ENCODE measurements at regions not wholly inside any gene's neighbourhood (a gene's known extent, or its start where the extent isn't known, plus 50 kb on each side); places are given as distances from the start of the nearest gene placed in this dataset.

GRCh38 chr15:79592126-79592525 is 160.0 kb downstream of the MINAR1 start:
- TF ChIP-seq, protein P1, sequence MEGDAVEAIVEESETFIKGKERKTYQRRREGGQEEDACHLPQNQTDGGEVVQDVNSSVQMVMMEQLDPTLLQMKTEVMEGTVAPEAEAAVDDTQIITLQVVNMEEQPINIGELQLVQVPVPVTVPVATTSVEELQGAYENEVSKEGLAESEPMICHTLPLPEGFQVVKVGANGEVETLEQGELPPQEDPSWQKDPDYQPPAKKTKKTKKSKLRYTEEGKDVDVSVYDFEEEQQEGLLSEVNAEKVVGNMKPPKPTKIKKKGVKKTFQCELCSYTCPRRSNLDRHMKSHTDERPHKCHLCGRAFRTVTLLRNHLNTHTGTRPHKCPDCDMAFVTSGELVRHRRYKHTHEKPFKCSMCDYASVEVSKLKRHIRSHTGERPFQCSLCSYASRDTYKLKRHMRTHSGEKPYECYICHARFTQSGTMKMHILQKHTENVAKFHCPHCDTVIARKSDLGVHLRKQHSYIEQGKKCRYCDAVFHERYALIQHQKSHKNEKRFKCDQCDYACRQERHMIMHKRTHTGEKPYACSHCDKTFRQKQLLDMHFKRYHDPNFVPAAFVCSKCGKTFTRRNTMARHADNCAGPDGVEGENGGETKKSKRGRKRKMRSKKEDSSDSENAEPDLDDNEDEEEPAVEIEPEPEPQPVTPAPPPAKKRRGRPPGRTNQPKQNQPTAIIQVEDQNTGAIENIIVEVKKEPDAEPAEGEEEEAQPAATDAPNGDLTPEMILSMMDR (IDR thresholded peaks at IDR 0.05), result no peak
- Histone ChIP-seq H3K27ac (no peak overlapping the region), H3K4me3 (no peak overlapping the region)
- no peak for DNase-seq (ENCODE audit: low spot score)

- TF ChIP-seq, protein P1 (IDR thresholded peaks at IDR 0.05), result no peak
- Histone ChIP-seq H3K4me3 (no peak overlapping the region), H3K27ac (no peak overlapping the region)
- DNase-seq (ENCODE audit: low spot score), result no peak
Observed at GRCh38 chr15:79593119-79593869, 161.2 kb downstream of the MINAR1 start.

GRCh38 chr15:79595306-79595705 is 163.2 kb downstream of the MINAR1 start:
- TF ChIP-seq, protein P1 (IDR thresholded peaks at IDR 0.05), result no peak
- H3K27ac ChIP-seq, result no peak overlapping the region
- H3K4me3 ChIP-seq, result no peak overlapping the region
- DNase-seq (ENCODE audit: low spot score), result no peak

DNA sequence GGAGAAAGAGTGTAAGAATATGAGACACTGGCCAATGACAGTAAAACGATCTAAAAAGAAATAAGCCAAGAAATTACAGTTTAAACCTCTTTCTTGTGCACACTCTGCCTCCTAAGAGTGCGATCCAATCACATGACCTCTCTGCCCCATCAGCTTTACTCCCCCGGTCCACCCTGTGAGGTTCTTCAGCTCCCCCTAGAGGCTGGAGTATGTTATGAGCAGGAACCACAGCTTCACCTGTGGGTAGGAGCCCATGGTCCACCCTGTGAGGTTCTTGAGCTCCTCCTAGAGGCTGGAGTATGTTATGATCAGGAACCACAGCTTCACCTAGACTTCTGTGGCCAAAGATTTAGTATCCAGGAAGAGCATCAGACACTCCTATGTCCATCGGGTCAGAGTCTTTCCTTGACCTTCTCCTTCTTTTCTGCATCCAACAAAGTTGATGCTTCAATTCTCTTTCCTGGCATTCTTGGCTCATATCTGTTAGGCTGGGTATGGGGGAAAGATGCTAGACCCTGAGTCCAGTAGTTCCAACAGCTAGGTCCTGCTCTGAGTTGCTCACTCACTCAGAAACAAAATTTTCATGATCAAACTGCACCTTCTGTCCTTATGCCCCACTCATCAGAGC is 164.0 kb downstream of the MINAR1 start:
- TF ChIP-seq, protein P1 (IDR thresholded peaks at IDR 0.05), result peak; percentile 57
- H3K4me3 ChIP-seq, result no peak overlapping the region
- DNase-seq (ENCODE audit: low spot score), result no peak
- H3K27ac ChIP-seq, result no peak overlapping the region

GRCh38 chr15:79598639-79599038 is 166.5 kb downstream of the MINAR1 start:
- no peak for DNase-seq (ENCODE audit: low spot score)
- no peak overlapping the region for H3K4me3 ChIP-seq
- no peak overlapping the region for H3K27ac ChIP-seq
- TF ChIP-seq, protein P1 (IDR thresholded peaks at IDR 0.05), result no peak

DNA sequence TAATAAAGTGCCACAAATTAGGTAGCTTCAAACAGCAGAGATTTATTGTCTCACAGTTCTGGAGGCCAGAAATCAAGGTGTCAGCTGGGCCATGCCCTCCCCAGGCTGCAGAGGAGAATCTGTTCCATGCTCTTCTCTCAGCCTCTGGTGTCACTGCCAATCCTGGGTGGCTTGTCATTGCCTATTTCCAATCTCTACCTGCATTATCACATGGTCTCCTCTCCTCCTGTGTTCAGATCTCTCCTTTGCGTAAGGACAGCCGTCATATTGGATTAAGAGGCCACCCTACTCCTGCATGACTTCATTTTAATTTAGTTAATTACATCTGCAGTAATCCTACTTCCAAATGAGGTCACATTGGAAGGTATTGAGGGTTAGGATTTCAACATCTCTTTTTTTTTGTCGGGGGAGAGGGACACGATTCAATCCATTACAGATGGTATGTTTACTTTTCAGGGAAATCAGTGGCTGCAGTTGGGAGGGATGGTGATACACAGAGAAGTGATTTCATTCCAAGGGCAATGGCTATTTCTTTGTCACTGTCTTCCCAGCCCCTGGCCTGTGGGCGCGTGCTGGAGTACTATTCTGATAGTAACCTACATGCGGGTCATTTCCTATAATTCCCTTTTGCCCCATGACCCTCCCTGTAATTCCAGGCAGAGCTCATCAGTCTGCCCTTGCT is 169.4 kb downstream of the MINAR1 start:
- H3K27ac ChIP-seq, result no peak overlapping the region
- DNase-seq (ENCODE audit: low spot score), result no peak
- H3K4me3 ChIP-seq, result no peak overlapping the region
- TF ChIP-seq, protein P1 (IDR thresholded peaks at IDR 0.05), result no peak
